Testis (tissue), 2 donors: ENCODE measurements at regions not wholly inside any gene's neighbourhood (a gene's known extent, or its start where the extent isn't known, plus 50 kb on each side); places are given as distances from the start of the nearest gene placed in this dataset.

Experiments used
- DNase-seq: peaks from one replicate; pipeline ENCODE4 v3.0.0-alpha.2; 2019
- H3K27ac ChIP-seq, 2 donors: fragments of 200-600 bp; sonication (generic); one replicate each; pipeline ENCODE4 v1.5.1; 2019
- H3K27me3 ChIP-seq: fragments of 200-600 bp; sonication (generic); one replicate; pipeline ENCODE4 v1.5.1; 2019
- H3K36me3 ChIP-seq: fragments of 200-600 bp; sonication (generic); one replicate; pipeline ENCODE4 v1.5.1; 2017; ENCODE audit warnings: low read depth; ENCODE audit errors: missing control alignments
- H3K4me1 ChIP-seq: fragments of 200-600 bp; sonication (generic); one replicate; pipeline ENCODE4 v1.5.1; 2019
- H3K4me3 ChIP-seq, 2 donors: fragments of 200-600 bp; sonication (generic); one replicate each; pipeline ENCODE4 v1.5.1; 2017 to 2019
- H3K9me3 ChIP-seq: fragments of 200-600 bp; sonication (generic); one replicate; pipeline ENCODE4 v1.5.1; 2017
- POLR2A ChIP-seq: fragments of 450-650 bp; IDR thresholded peaks from one replicate; pipeline ENCODE4 v1.6.1; 2017; ENCODE audit warnings: antibody characterized with exemption, mild to moderate bottlenecking, moderate library complexity
- WGBS, 2 donors: methylation state at CpG; one replicate each; pipeline ENCODE4 v1.1.5; 2018; 5-methylcytosine and 5-hydroxymethylcytosine counted together
- intact Hi-C: fragments of 100-400 bp; cut with DNase I; formaldehyde crosslinking; loops from one replicate; pipeline ENCODE4 v1.15.1; 2023; ENCODE audit warnings: low total_unique reads
- TF ChIP-seq, protein P1 (sequence below), 3 experiments: fragments of 450-650 bp in 2 of 3; fragments of 200-600 bp in 1 of 3; sonication (generic) in 1 of 3; IDR thresholded peaks; one replicate each; pipeline ENCODE4 v1.5.1; 2016 to 2019; ENCODE audit warnings: antibody characterized with exemption in 3 of 3, mild to moderate bottlenecking in 2 of 3, moderate library complexity in 1 of 3

DNA sequence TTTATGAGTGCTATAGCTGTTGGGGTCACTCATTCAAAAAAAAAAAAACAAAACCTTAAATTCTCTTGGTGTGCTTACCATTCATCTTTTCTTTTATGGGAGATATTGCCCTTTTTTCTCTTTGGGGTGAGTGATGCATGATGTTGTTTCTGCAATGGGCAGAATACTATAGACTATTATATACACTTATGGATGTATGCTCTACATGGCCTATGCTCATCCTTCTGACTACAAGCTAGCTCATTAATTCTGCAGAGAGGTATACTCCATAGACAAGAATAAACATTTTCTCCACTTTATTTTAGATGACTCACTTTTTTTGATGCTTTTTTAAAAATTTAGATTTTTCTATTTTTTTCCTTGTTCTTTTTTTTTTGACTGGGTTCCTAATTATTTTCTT is 160.3 kb upstream of the ANK2 start:
- DNase-seq = no peak
- Histone ChIP-seq H3K9me3 (no peaks in the 10 kb centered on the region), H3K36me3 (no peaks in the 10 kb centered on the region), H3K4me3 (peak overlapping the region in 1 of 2 donors; percentile 29), H3K27ac (peak overlapping the region in 1 of 2 donors; percentile 47), H3K4me1 (no peaks in the 10 kb centered on the region), H3K27me3 (no peaks in the 10 kb centered on the region)
- intact Hi-C loops = no loop called here
- TF ChIP-seq POLR2A = no peak
- TF ChIP-seq, protein P1, sequence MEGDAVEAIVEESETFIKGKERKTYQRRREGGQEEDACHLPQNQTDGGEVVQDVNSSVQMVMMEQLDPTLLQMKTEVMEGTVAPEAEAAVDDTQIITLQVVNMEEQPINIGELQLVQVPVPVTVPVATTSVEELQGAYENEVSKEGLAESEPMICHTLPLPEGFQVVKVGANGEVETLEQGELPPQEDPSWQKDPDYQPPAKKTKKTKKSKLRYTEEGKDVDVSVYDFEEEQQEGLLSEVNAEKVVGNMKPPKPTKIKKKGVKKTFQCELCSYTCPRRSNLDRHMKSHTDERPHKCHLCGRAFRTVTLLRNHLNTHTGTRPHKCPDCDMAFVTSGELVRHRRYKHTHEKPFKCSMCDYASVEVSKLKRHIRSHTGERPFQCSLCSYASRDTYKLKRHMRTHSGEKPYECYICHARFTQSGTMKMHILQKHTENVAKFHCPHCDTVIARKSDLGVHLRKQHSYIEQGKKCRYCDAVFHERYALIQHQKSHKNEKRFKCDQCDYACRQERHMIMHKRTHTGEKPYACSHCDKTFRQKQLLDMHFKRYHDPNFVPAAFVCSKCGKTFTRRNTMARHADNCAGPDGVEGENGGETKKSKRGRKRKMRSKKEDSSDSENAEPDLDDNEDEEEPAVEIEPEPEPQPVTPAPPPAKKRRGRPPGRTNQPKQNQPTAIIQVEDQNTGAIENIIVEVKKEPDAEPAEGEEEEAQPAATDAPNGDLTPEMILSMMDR (IDR thresholded peaks at IDR 0.05) = no peak

GRCh38 chr4:112889619-112890527 is 159.6 kb upstream of the ANK2 start:
- Histone ChIP-seq H3K4me3 (peak overlapping the region in 1 of 2 donors; percentile 29), H3K4me1 (no peaks in the 10 kb centered on the region), H3K27me3 (no peaks in the 10 kb centered on the region), H3K27ac (peak overlapping the region; percentile 47 to 63), H3K9me3 (no peaks in the 10 kb centered on the region), H3K36me3 (no peaks in the 10 kb centered on the region)
- no peak for DNase-seq
- TF ChIP-seq POLR2A = no peak
- TF ChIP-seq, protein P1 (IDR thresholded peaks at IDR 0.05) = no peak
- WGBS, 2 donors = 43 to 48% methylated on average over 5 of the region's 5 CpGs
- intact Hi-C loops = no loop called here

- H3K4me1 ChIP-seq = no peaks in the 10 kb centered on the region
- intact Hi-C loops = no loop called here
- H3K27me3 ChIP-seq = no peaks in the 10 kb centered on the region
- WGBS, 2 donors = 84 to 91% methylated on average over 3 of the region's 3 CpGs
- TF ChIP-seq, protein P1 (IDR thresholded peaks at IDR 0.05) = no peak
- TF ChIP-seq POLR2A = no peak
- H3K9me3 ChIP-seq = no peaks in the 10 kb centered on the region
- no peaks in the 10 kb centered on the region for H3K36me3 ChIP-seq
- no peak for DNase-seq
- no peak overlapping the region for H3K27ac ChIP-seq
- no peak overlapping the region for H3K4me3 ChIP-seq
Measured at GRCh38 chr4:112894480-112894879, 155.0 kb upstream of the ANK2 start.

DNA sequence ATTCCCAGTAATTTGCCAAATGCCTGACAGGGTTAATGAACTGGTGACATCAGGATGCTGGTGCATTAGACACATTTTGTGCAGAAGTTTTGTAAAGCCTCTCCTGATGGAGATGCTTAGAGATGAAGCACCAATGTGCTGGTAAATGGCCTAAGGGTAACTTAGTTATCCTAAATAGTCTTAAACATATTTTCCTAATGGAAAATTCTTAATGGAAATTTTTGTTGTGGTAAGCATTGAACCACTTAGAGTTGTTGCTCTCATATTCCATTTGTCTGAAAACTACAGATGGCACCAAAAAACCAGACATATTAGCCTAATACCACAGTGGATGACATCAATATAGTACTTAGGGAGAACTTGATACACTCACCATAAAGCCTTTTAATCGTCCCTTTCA is 154.5 kb upstream of the ANK2 start:
- no peaks in the 10 kb centered on the region for H3K9me3 ChIP-seq
- no peaks in the 10 kb centered on the region for H3K4me1 ChIP-seq
- H3K4me3 ChIP-seq = no peak overlapping the region
- intact Hi-C loops = no loop called here
- no peak overlapping the region for H3K27ac ChIP-seq
- H3K36me3 ChIP-seq = no peaks in the 10 kb centered on the region
- no peak for DNase-seq
- 71 to 73% methylated on average over 1 of the region's 1 CpG for WGBS, 2 donors
- TF ChIP-seq, protein P1 (IDR thresholded peaks at IDR 0.05) = no peak
- TF ChIP-seq POLR2A = no peak
- no peaks in the 10 kb centered on the region for H3K27me3 ChIP-seq
